ENCODE measurements at regions not wholly inside any gene's neighbourhood (a gene's known extent, or its start where the extent isn't known, plus 50 kb on each side); places are given as distances from the start of the nearest gene placed in this dataset.
A peak's percentile ranks its signal among the peaks of the same experiment; 100 is the strongest.

GRCh38 chr5:72600391-72600981, 93.3 kb upstream of the ZNF366 start:
- peak overlapping the region in 1 of 4 donors; percentile 43 for H3K27ac ChIP-seq
- H3K4me1 ChIP-seq: no peaks in the 10 kb centered on the region
- no peak for DNase-seq

GRCh38 chr5:72599519-72600370, 92.5 kb upstream of the ZNF366 start:
- no peak overlapping the region for H3K4me3 ChIP-seq
- H3K36me3 ChIP-seq: no peaks in the 10 kb centered on the region
- H3K4me1 ChIP-seq: no peaks in the 10 kb centered on the region
- no peak for DNase-seq
- TF ChIP-seq CTCF (IDR thresholded peaks at IDR 0.05): no peak
- no peak for TF ChIP-seq POLR2A (IDR thresholded peaks at IDR 0.05)
- H3K27ac ChIP-seq: peak overlapping the region in 2 of 4 donors; percentile 21 to 25
- no peaks in the 10 kb centered on the region for H3K9me3 ChIP-seq
- H3K27me3 ChIP-seq: no peaks in the 10 kb centered on the region

More at GRCh38 chr5:72600391-72600981, 93.3 kb upstream of the ZNF366 start:
- H3K27me3 ChIP-seq: no peaks in the 10 kb centered on the region
- TF ChIP-seq POLR2A (IDR thresholded peaks at IDR 0.05) (no peak), CTCF (IDR thresholded peaks at IDR 0.05) (no peak)
- no peak overlapping the region for H3K4me3 ChIP-seq
- H3K36me3 ChIP-seq: no peaks in the 10 kb centered on the region
- no peaks in the 10 kb centered on the region for H3K9me3 ChIP-seq

GRCh38 chr5:72599065-72599433, 91.8 kb upstream of the ZNF366 start:
- Histone ChIP-seq H3K27ac (peak overlapping the region in 3 of 4 donors; percentile 21 to 57 (median 44)), H3K9me3 (no peaks in the 10 kb centered on the region), H3K4me3 (no peak overlapping the region), H3K36me3 (no peaks in the 10 kb centered on the region), H3K4me1 (no peaks in the 10 kb centered on the region), H3K27me3 (no peaks in the 10 kb centered on the region)
- no peak for DNase-seq
- no peak for TF ChIP-seq POLR2A (IDR thresholded peaks at IDR 0.05)

GRCh38 chr5:72598401-72599064, 91.3 kb upstream of the ZNF366 start:
- no peaks in the 10 kb centered on the region for H3K27me3 ChIP-seq
- no peaks in the 10 kb centered on the region for H3K9me3 ChIP-seq
- no peak overlapping the region for H3K4me3 ChIP-seq
- TF ChIP-seq POLR2A (IDR thresholded peaks at IDR 0.05) (no peak), CTCF (IDR thresholded peaks at IDR 0.05) (no peak)
- H3K4me1 ChIP-seq: no peaks in the 10 kb centered on the region
- no peaks in the 10 kb centered on the region for H3K36me3 ChIP-seq
- peak in 2 of 3 donors; percentile 59 to 65 for DNase-seq
- H3K27ac ChIP-seq: peak overlapping the region in 3 of 4 donors; percentile 7 to 57 (median 44)

GRCh38 chr5:72597456-72597948, 90.3 kb upstream of the ZNF366 start:
- H3K36me3 ChIP-seq: no peaks in the 10 kb centered on the region
- no peak for DNase-seq
- TF ChIP-seq POLR2A (IDR thresholded peaks at IDR 0.05) (no peak), CTCF (IDR thresholded peaks at IDR 0.05) (no peak)
- H3K9me3 ChIP-seq: no peaks in the 10 kb centered on the region
- no peaks in the 10 kb centered on the region for H3K4me1 ChIP-seq
- no peak overlapping the region for H3K4me3 ChIP-seq
- H3K27ac ChIP-seq: no peak overlapping the region
- no peaks in the 10 kb centered on the region for H3K27me3 ChIP-seq

GRCh38 chr5:72596956-72597355, 89.7 kb upstream of the ZNF366 start:
- TF ChIP-seq POLR2A (IDR thresholded peaks at IDR 0.05): no peak
- TF ChIP-seq CTCF (IDR thresholded peaks at IDR 0.05): no peak
- no peak for DNase-seq
- Histone ChIP-seq H3K36me3 (no peaks in the 10 kb centered on the region), H3K4me3 (no peak overlapping the region), H3K9me3 (no peaks in the 10 kb centered on the region), H3K27me3 (no peaks in the 10 kb centered on the region), H3K4me1 (no peaks in the 10 kb centered on the region), H3K27ac (no peak overlapping the region)

All from Peyer's patch (tissue), 4 donors.